AG04450 (cell line): ENCODE measurements at regions not wholly inside any gene's neighbourhood (a gene's known extent, or its start where the extent isn't known, plus 50 kb on each side); places are given as distances from the start of the nearest gene placed in this dataset.

Experiments used
- CTCF ChIA-PET: fragments of 300-600, 350-600 bp; formaldehyde crosslinking; extraction: SDS; loops from one replicate; lab custom pipeline; 2022; ENCODE audit warnings: antibody characterized with exemption, inconsistent platforms; lab: Charles Lee
- POLR2A ChIA-PET: fragments of 350-600 bp; formaldehyde crosslinking; extraction: SDS; loops from one replicate; lab custom pipeline; 2021; ENCODE audit warnings: antibody characterized with exemption, inconsistent platforms; lab: Yijun Ruan, JAX
- DNase-seq: peaks from one replicate; pipeline ENCODE4 v3.0.0-alpha.2; 2011; ENCODE audit warnings: low read depth, low spot score
- H3K27ac ChIP-seq: one replicate; pipeline ENCODE4 v1.5.1; 2012; ENCODE audit warnings: low read depth, low read length, control low read depth
- H3K27me3 ChIP-seq: one replicate; pipeline ENCODE4 v1.6.0; 2012; ENCODE audit warnings: low read length; ENCODE audit not compliant: control insufficient read depth, insufficient read depth
- H3K4me3 ChIP-seq: 2 replicates; pipeline ENCODE4 v1.5.1; 2011; ENCODE audit warnings: mild to moderate bottlenecking, low read depth, low read length, control low read depth
- H3K9me3 ChIP-seq: 2 replicates; pipeline ENCODE4 v1.5.1; 2012; ENCODE audit warnings: low read length; ENCODE audit not compliant: control insufficient read depth, insufficient read depth
- CTCF ChIP-seq: IDR thresholded peaks from 2 replicates; pipeline ENCODE4 v1.5.1; 2011; ENCODE audit warnings: low read depth, low read length, control low read depth, inconsistent platforms

- Histone ChIP-seq H3K27ac (no peak overlapping the region), H3K9me3 (no peaks in the 10 kb centered on the region), H3K4me3 (no peak overlapping the region), H3K27me3 (no peaks in the 10 kb centered on the region)
- no peak for TF ChIP-seq CTCF
- ChIA-PET CTCF (no interaction called here), POLR2A (no interaction called here)
- no peak for DNase-seq
Measured at GRCh38 chr15:87293031-87293430, 963.5 kb downstream of the NTRK3 start.

DNA sequence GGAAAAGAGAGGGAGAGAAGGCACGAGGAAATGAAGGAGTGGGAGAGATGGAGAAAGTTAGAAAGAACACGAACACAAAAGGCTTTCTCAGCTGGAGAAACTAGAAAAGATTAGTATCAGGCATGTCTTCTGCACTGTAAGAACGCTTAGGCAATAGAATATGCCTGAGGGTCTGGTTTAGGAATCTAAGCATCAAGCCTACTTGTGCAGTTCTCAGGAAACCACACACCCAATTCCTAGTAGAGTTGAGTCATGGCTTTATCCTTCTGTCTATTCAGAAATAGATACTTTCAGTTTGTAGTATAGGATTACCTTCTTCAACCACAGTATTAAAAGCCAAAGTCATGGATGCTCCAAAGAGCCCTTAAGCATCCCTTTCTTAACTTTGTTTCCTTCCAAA lies 969.4 kb downstream of the NTRK3 start:
- Histone ChIP-seq H3K9me3 (no peaks in the 10 kb centered on the region), H3K27ac (no peak overlapping the region), H3K27me3 (no peaks in the 10 kb centered on the region), H3K4me3 (no peak overlapping the region)
- POLR2A ChIA-PET = no interaction called here
- DNase-seq = peak; percentile 7
- CTCF ChIA-PET = interaction anchor here (0.6 kb wide), 1 partner anchor 62 kb away, joined by 3 read pairs; no protein-coding TSS in a partner anchor
- no peak for TF ChIP-seq CTCF

GRCh38 chr15:87269566-87269965 lies 987.0 kb downstream of the NTRK3 start:
- Histone ChIP-seq H3K27me3 (no peaks in the 10 kb centered on the region), H3K4me3 (no peak overlapping the region), H3K27ac (no peak overlapping the region), H3K9me3 (no peaks in the 10 kb centered on the region)
- DNase-seq = no peak
- TF ChIP-seq CTCF = no peak
- POLR2A ChIA-PET = no interaction called here
- CTCF ChIA-PET = no interaction called here

DNA sequence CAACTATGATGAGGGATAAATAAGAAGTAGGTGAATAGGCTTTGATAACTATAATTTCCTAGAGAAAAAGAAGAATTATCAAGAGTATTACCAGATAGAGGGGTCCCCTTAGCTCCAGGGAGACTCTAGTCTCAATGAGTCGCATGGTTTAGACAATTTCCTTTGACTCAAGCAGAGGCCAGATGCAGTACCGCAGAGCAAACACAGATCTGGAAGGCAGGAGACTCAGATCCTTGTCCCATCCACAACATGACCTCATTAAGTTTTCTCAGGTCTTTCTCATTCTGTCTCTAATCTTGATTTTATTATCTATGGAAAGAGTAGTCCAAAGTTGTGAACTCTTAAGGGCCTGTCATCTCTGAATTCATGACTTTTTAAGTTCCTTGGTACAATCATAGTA lies 987.9 kb downstream of the NTRK3 start:
- no peak overlapping the region for H3K27ac ChIP-seq
- POLR2A ChIA-PET = interaction anchor here (0.7 kb wide), 1 partner anchor 979 kb away, joined by 3 read pairs; no protein-coding TSS in a partner anchor
- H3K9me3 ChIP-seq = no peaks in the 10 kb centered on the region
- CTCF ChIA-PET = no interaction called here
- peak; percentile 2 for DNase-seq
- no peaks in the 10 kb centered on the region for H3K27me3 ChIP-seq
- TF ChIP-seq CTCF = no peak
- H3K4me3 ChIP-seq = no peak overlapping the region

DNA sequence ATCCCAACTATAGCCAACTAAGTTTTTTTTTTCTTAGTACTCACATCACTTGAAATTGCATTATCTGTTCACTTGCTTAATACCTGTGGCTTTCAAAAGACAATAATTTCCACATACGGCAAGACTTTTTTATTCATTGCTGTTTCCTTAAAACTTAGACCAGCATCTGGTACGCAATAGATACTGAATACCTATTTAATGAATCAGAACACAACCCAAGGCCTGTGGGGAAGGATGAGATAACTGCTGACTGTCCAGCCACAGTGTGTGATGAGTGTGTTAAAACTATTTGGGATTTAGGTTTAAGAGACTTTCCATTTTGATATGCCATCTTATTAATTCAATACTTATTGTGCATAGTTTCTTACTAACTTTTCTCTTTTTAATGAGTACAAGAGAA lies 988.7 kb downstream of the NTRK3 start:
- Histone ChIP-seq H3K4me3 (no peak overlapping the region), H3K9me3 (no peaks in the 10 kb centered on the region), H3K27me3 (no peaks in the 10 kb centered on the region), H3K27ac (no peak overlapping the region)
- POLR2A ChIA-PET = no interaction called here
- DNase-seq = peak; percentile 53
- CTCF ChIA-PET = no interaction called here
- no peak for TF ChIP-seq CTCF
